ENCODE measurements at regions not wholly inside any gene's neighbourhood (a gene's known extent, or its start where the extent isn't known, plus 50 kb on each side); places are given as distances from the start of the nearest gene placed in this dataset.

DNA sequence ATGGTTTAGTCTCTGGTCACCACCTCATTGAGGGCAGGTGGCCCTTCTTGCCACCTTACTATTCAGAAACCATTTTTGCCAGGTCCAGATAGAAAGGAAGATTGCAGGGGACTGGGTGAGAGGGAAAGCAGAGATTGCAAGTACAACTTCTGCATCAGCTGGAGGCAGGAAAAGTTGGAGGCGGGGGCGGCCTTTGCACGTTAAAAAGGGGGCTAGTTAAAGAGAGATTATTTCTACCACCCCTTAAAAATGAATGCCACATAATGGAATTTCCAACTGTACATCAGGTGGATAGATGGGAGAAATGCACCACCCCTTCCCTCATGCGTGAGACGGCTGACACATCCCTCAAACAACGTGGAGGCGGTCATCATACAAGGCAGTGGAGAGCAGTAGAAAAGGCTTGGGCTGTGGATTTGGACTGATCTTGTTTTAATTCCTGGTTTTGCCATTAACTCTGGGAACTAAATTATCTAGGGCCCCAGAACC is 95.4 kb upstream of the CNKSR3 start:
- TF ChIP-seq, protein P1, sequence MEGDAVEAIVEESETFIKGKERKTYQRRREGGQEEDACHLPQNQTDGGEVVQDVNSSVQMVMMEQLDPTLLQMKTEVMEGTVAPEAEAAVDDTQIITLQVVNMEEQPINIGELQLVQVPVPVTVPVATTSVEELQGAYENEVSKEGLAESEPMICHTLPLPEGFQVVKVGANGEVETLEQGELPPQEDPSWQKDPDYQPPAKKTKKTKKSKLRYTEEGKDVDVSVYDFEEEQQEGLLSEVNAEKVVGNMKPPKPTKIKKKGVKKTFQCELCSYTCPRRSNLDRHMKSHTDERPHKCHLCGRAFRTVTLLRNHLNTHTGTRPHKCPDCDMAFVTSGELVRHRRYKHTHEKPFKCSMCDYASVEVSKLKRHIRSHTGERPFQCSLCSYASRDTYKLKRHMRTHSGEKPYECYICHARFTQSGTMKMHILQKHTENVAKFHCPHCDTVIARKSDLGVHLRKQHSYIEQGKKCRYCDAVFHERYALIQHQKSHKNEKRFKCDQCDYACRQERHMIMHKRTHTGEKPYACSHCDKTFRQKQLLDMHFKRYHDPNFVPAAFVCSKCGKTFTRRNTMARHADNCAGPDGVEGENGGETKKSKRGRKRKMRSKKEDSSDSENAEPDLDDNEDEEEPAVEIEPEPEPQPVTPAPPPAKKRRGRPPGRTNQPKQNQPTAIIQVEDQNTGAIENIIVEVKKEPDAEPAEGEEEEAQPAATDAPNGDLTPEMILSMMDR (IDR thresholded peaks at IDR 0.05; ENCODE audit: insufficient read depth, low read length, poor library complexity, severe bottlenecking), result no peak
- no peak for TF ChIP-seq EZH2phosphoT487 (conservative IDR thresholded peaks at IDR 0.05; ENCODE audit: low read length)
